DMS153 (cell line): ENCODE measurements at regions not wholly inside any gene's neighbourhood (a gene's known extent, or its start where the extent isn't known, plus 50 kb on each side); places are given as distances from the start of the nearest gene placed in this dataset.

Source experiments
- DNase-seq: peaks from one replicate; lab custom pipeline; 2025; lab: John Stamatoyannopoulos, UW

- DNase-seq = no peak
Observed at GRCh38 chr2:13010283-13010682, 293.5 kb downstream of the TRIB2 start.

GRCh38 chr2:13014783-13015182 is 298.0 kb downstream of the TRIB2 start:
- DNase-seq = no peak

DNA sequence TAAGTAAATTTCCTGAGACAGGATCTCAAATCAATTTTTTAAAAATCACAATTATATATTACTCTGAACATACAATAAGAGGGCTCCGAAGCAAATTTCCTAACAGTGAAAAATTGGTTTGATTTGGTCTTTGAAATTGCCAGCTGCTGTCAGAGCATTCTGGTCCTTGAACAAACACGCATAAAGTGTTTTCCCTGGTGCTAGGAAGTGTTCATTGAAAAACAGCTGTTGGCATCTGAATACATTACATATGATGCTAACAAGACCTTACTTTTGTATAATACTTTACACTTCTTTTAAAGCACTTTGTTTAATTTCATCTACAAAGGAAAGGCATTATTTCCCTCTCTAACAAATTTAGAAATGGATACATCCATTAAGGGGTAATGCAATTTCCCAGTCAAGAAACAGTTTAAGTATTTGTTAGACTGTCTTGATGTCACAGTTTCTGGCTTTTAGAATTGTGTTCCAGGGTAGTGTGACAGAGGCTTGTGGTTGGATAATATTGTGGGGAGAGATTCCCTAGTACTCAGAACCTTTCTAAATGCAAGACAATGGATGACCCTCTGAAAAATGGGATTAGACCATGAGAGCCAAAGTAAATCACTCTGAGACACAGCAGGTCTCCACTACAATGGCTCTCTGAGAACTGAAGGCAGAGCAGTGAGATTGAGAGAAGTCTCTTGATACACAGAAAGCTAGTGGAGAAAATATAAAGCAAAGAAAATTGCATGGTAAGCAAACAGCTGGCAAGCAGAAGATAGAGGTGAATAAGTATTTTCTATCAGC is 299.0 kb downstream of the TRIB2 start:
- no peak for DNase-seq

DNA sequence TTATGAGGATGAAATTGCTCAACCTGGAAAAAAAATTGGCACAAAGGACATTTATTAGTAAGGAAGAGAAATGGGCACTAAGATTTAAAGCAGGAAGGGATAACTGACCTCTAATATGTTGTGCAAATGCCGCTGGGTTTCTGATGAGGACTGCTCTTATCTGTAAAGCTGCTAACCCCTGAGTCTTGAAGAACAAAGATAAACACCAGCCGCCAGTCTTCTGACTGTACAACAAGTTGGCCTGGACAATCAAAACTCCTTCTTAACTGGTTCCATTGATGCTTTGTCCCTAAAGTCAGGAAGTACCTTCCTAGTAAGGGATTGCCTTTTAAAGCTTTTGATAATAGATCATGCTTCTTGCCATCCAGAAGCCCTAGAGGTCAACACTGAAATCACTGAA is 301.8 kb downstream of the TRIB2 start:
- no peak for DNase-seq

DNA sequence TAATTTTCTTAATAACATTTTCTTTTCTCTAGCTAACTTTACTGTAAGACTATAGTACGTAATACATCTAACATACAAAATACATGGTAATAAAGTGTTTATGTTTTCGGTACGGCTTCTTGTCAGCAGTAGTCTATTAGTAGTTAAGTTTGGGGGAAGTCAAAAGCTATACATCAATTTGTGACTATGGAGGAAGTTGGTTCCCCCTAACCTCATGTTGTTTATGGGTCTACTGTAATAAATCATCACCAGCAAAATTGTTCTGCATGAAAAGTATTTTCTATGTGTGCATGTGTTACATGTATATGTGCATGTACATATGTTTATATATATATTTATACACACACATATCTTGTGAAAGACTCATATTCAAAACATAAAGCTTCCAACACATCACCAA is 303.0 kb downstream of the TRIB2 start:
- no peak for DNase-seq

DNA sequence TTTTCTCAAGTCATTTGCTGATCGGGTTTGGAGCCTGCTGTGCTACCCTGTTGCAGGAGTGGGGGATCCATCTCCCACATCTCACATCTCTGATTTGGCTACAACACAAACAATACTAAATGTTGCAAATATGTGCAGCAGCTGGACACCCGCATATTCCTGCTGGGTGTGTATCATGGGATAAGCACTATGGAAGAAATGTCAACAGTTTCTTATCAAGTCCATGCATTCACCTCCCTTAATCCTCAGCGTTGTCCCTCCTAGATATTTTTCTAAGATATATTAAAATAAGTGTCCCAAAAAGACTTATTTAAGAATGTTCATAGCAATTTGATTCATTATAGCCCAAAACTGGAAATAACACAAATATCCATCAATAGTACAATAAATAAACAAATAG is 303.7 kb downstream of the TRIB2 start:
- DNase-seq = no peak

GRCh38 chr2:13021470-13021957 is 304.8 kb downstream of the TRIB2 start:
- DNase-seq = no peak

DNA sequence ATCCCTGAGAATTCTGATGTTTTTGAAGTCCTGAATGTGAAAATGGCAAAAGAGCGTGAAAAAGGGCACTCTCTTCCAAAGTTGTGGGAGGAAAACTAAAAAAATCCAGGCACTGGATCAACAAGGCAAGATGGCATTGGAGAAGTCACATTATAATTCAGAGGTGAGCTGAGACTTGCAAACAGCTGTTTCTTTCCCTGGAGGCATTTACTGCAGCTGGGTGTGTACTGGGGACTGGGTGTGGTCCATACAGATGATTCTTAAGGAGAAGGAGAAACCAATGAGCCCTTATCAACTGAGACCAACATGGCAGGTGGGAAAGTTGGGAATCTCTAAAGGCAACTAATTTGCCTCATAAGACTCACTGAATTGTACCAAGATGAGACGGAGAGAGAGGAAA is 313.9 kb downstream of the TRIB2 start:
- no peak for DNase-seq

GRCh38 chr2:13034861-13035260 is 318.1 kb downstream of the TRIB2 start:
- no peak for DNase-seq

DNA sequence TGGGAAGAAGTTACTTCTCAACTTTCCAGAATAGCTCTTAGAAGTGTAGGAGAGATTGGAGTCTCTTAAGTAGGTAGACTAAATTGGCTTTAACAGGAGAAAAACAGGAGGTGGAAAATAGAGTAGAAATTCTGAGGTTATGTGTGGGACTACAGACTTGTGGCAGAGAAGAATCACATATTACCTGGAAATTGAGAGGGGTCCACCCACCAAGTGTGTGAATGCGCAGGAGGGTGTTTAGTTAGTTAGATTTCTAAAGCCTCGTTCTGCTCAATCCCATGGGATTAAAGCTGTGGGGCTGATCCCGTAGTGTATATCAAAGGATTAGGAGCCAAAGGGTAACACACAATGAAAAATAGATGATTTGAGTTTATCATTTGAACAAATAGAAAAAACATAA is 319.1 kb downstream of the TRIB2 start:
- no peak for DNase-seq

DNA sequence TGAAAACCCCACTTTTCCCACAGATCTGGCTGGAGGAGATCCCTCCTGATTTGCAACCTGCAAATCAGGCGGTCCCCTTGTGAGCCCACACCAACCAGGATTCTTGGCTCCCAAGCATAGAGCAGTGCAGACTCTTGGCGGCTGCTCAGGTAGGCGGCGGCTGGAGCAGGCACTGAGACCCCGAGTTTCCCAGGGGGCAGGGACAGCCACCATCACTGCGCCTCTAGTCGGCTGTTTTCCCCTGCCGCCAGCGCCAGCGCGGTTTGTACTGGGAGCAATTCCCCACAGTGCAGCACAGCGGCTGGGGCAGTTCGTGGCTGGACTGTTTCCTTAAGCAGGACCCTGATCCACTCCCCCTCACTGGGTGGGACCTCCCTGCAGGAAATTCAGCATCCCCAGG is 323.3 kb downstream of the TRIB2 start:
- DNase-seq = no peak

DNA sequence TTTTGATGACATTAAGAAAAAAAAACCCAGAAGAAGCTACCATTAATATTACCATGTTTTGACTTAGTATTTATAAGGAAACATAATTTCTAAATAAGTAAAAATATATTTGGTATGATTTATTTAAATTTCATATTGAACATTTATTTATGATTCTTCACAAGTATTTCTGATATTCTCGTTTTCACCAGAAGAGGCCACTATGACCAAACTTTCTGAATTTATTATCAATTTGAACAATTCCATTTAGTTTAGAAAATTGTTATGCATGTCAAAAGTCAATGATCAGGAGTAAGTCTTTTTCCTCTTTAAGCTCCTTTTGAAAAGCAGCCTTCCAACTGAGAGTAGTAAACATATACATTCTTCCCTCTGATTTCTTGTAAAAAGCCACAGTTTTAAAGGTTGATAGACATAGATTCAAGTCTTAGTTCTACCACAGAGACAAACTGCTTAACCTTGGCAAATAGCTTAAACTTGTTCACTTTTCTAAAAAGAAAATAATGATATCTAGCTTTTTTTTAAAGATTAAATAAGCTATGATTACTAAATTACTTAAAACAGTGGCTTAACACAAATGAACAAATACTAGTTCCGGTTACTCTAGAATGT is 329.9 kb downstream of the TRIB2 start:
- no peak for DNase-seq

DNA sequence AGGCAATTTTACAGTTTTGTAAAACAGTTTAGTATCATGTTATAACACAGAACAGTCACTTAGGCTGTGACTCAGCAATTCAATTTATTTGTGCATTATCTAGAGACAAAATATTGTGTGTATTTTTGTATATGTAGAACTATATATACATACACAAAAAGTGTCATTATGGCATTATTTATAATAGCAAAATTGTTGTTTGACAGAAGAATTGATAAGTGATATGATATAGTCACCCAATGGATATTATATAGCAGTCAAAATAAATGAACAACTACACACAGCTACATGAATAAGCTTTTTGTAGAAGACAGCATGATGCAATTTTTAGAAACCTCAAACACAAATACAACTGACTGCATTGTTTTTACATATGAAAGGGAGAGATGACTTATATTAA is 334.0 kb downstream of the TRIB2 start:
- no peak for DNase-seq

- DNase-seq = no peak
Observed at GRCh38 chr2:13052547-13052946, 335.8 kb downstream of the TRIB2 start.

DNA sequence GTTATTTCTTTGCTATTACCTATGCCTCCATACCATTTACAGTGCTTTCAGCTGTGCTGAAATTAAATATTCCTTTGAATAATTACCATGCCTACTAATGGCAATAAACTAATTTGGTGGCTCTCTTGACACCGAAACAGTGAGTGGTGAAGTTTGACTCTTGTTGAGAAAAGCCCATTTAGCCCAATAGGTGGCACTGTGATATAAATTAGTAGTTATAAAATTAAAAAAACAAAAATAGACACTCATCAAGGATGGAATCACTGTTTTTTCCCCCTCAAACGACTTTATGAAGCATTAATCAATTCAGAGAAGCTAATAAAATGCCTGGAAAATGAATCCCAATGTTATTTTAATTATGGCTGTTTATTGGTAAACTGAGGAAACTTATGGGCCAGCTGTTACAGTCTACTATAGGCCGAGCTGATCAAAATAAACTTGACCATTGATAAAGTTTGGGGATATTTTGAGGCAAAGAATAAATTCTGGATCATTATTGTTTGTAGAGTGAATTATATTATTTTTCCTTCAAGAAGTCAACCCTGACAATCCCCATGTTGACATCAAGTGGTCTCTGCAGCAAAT is 339.6 kb downstream of the TRIB2 start:
- DNase-seq = no peak

GRCh38 chr2:13057671-13058070 is 340.9 kb downstream of the TRIB2 start:
- DNase-seq = no peak

DNA sequence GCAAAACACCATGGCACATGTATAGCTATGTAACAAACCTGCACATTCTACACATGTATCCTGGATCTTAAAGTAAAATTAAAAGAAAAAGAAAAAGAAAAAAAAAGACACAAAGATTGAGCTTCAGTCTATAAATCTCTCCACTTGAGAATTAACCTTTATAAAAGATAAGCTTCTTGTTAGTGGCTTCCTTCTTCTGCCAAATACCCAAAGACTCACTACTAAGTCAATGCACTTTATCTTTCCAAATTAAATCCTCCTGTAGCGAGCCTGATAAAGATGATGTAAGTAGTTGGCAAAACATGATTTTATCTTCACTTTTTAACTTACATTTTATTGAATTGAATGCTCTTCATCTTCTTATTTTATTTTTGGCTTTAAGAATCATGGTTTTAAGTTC is 349.9 kb downstream of the TRIB2 start:
- DNase-seq = no peak

GRCh38 chr2:13067508-13067907 is 350.8 kb downstream of the TRIB2 start:
- no peak for DNase-seq

DNA sequence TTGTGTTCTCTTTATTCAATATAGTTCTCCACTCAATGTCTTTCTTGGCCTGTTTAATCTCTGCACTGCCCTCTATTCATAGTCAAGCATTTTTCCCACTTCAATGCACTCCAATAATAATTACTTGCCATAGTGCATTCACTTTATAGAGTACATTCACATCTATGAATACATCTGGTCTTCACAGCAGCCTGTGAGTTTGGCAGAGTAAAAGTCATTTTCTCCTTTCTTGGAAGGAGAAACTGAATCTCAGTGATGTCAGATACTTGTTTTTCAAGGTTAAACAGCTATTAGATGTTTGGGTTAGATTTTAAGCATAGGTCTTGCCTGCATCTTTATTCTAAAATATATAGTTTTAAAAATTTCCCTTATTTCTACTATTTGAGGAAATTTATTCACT is 373.2 kb downstream of the TRIB2 start:
- DNase-seq = peak; percentile 10

DNA sequence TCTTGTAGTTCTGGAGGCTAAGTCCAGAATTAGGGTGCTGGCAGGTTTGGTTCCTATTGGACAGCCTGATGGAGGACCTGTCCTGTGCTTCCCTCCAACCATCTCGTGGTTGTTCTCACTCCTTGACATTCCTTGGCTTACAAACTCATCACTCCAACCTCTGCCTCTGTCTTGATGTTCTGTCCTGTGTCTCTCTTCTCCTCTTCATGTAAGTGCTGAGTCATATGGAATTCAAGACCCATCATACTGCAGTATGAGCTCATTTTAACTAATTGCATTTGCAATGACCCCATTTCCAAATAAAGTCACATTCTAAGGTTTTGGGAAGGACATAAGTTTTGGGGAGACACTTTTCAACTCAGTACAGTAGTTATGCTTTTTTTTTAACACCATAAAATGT is 374.7 kb downstream of the TRIB2 start:
- no peak for DNase-seq

GRCh38 chr2:13091861-13092378 is 375.2 kb downstream of the TRIB2 start:
- DNase-seq = no peak

DNA sequence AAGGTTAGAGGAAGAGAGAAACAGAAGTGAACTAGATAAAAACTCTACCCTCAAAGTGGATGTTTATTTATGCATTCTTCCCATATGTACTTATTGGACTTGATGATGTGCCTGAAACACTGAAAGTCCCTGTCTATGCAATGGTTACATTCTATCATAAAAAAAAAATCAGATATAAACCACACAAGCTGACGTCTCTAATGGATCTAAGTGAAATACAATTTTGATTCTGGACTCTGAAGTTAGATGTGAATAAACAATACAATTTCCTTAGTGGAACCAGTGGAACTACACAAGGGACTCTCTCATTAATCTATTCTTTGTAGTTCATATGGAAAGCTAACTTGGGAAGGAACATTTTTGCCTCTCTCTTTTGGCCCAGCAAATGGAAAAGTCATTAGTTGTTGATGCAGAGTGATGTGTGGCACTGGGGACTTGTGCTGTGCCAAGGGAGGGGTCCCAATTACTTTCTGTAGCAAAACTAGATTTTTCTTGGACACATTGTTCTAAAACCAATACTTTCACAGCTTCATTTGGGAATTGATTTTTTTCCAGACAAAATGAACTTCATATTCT is 376.8 kb downstream of the TRIB2 start:
- DNase-seq = no peak
